ENCODE measurements at regions not wholly inside any gene's neighbourhood (a gene's known extent, or its start where the extent isn't known, plus 50 kb on each side); places are given as distances from the start of the nearest gene placed in this dataset.

- TF ChIP-seq CTCF (optimal IDR thresholded peaks at IDR 0.05 in 1 of 3, IDR thresholded peaks at IDR 0.05 in 1 of 3, conservative IDR thresholded peaks at IDR 0.05 in 1 of 3; ENCODE audit: extremely low read depth in 1 of 3, insufficient read depth in 2 of 3, low read length in 3 of 3) (no peak), EZH2 (IDR thresholded peaks at IDR 0.05; ENCODE audit: low read length) (no peak)
- Histone ChIP-seq H3K4me2 (ENCODE audit: control insufficient read depth, extremely low read depth, insufficient read depth, low read depth, low read length) (no peak overlapping the region), H3K79me2 (ENCODE audit: control insufficient read depth, insufficient read depth, low read length) (no peaks in the 10 kb centered on the region), H4K20me1 (ENCODE audit: control insufficient read depth, extremely low read depth, insufficient read depth, low read length) (no peaks in the 10 kb centered on the region), H3K27me3 (ENCODE audit: control insufficient read depth, extremely low read depth, insufficient read depth, low read length) (no peaks in the 10 kb centered on the region), H3K27ac (ENCODE audit: control insufficient read depth, insufficient read depth, low read length) (no peak overlapping the region), H3K4me1 (ENCODE audit: control insufficient read depth, extremely low read depth, insufficient read depth, low read length) (peaks cover 1% of the 10 kb centered on the region), H3K9me1 (ENCODE audit: control insufficient read depth, extremely low read depth, insufficient read depth, low read length) (no peaks in the 10 kb centered on the region), H3K36me3 (ENCODE audit: control insufficient read depth in 2 of 2, extremely low read depth in 1 of 2, insufficient read depth in 2 of 2, low read length in 2 of 2) (no peaks in the 10 kb centered on the region), H3K9me3 (ENCODE audit: control insufficient read depth, low read depth, low read length) (no peaks in the 10 kb centered on the region), H2AFZ (ENCODE audit: control insufficient read depth, low read length) (no peak overlapping the region), H3K4me3 (ENCODE audit: control insufficient read depth in 2 of 3, extremely low read depth in 1 of 3, insufficient read depth in 2 of 3, low read depth in 1 of 3, low read length in 3 of 3) (no peak overlapping the region), H3K9ac (ENCODE audit: control insufficient read depth, extremely low read depth, insufficient read depth, low read length) (no peak overlapping the region)
- FAIRE-seq (no peak), DNase-seq (ENCODE audit: low read depth, low spot score) (no peak)
- dilution Hi-C loops (cut with MboI; ENCODE audit: extremely low pct_ligation_motif_present, low sequenced_read_pairs), result loop anchor here (5.0 kb wide), 1 partner anchor 33 kb away; no protein-coding TSS in a partner anchor
Observed at GRCh38 chr13:100794575-100794974, 120.0 kb upstream of the TMTC4 start.

GRCh38 chr13:100790405-100790804 lies 115.8 kb upstream of the TMTC4 start:
- no peaks in the 10 kb centered on the region for H3K36me3 ChIP-seq (ENCODE audit: control insufficient read depth in 2 of 2, extremely low read depth in 1 of 2, insufficient read depth in 2 of 2, low read length in 2 of 2)
- TF ChIP-seq CTCF (optimal IDR thresholded peaks at IDR 0.05 in 1 of 3, IDR thresholded peaks at IDR 0.05 in 1 of 3, conservative IDR thresholded peaks at IDR 0.05 in 1 of 3; ENCODE audit: extremely low read depth in 1 of 3, insufficient read depth in 2 of 3, low read length in 3 of 3) (no peak), EZH2 (IDR thresholded peaks at IDR 0.05; ENCODE audit: low read length) (no peak)
- H3K4me2 ChIP-seq (ENCODE audit: control insufficient read depth, extremely low read depth, insufficient read depth, low read depth, low read length), result no peak overlapping the region
- DNase-seq (ENCODE audit: low read depth, low spot score) (no peak), FAIRE-seq (no peak)
- H4K20me1 ChIP-seq (ENCODE audit: control insufficient read depth, extremely low read depth, insufficient read depth, low read length), result no peaks in the 10 kb centered on the region
- H3K4me1 ChIP-seq (ENCODE audit: control insufficient read depth, extremely low read depth, insufficient read depth, low read length), result peaks cover 5% of the 10 kb centered on the region
- H3K27ac ChIP-seq (ENCODE audit: control insufficient read depth, insufficient read depth, low read length), result no peak overlapping the region
- no peak overlapping the region for H3K9ac ChIP-seq (ENCODE audit: control insufficient read depth, extremely low read depth, insufficient read depth, low read length)
- no peaks in the 10 kb centered on the region for H3K9me1 ChIP-seq (ENCODE audit: control insufficient read depth, extremely low read depth, insufficient read depth, low read length)
- no peaks in the 10 kb centered on the region for H3K79me2 ChIP-seq (ENCODE audit: control insufficient read depth, insufficient read depth, low read length)
- no peaks in the 10 kb centered on the region for H3K27me3 ChIP-seq (ENCODE audit: control insufficient read depth, extremely low read depth, insufficient read depth, low read length)
- no peaks in the 10 kb centered on the region for H3K9me3 ChIP-seq (ENCODE audit: control insufficient read depth, low read depth, low read length)
- H2AFZ ChIP-seq (ENCODE audit: control insufficient read depth, low read length), result no peak overlapping the region
- dilution Hi-C loops (cut with MboI; ENCODE audit: extremely low pct_ligation_motif_present, low sequenced_read_pairs), result loop anchor here (5.0 kb wide), 1 partner anchor 37 kb away; no protein-coding TSS in a partner anchor
- no peak overlapping the region for H3K4me3 ChIP-seq (ENCODE audit: control insufficient read depth in 2 of 3, extremely low read depth in 1 of 3, insufficient read depth in 2 of 3, low read depth in 1 of 3, low read length in 3 of 3)
